HK-2 (cell line): ENCODE measurements at regions not wholly inside any gene's neighbourhood (a gene's known extent, or its start where the extent isn't known, plus 50 kb on each side); places are given as distances from the start of the nearest gene placed in this dataset.

Source experiments
- DNase-seq: peaks from one replicate; pipeline ENCODE4 v3.0.0-alpha.2; 2018; ENCODE audit not compliant: unreplicated experiment

GRCh38 chr11:70790671-70791300, 392.5 kb downstream of the CTTN start:
- DNase-seq, result no peak

DNA sequence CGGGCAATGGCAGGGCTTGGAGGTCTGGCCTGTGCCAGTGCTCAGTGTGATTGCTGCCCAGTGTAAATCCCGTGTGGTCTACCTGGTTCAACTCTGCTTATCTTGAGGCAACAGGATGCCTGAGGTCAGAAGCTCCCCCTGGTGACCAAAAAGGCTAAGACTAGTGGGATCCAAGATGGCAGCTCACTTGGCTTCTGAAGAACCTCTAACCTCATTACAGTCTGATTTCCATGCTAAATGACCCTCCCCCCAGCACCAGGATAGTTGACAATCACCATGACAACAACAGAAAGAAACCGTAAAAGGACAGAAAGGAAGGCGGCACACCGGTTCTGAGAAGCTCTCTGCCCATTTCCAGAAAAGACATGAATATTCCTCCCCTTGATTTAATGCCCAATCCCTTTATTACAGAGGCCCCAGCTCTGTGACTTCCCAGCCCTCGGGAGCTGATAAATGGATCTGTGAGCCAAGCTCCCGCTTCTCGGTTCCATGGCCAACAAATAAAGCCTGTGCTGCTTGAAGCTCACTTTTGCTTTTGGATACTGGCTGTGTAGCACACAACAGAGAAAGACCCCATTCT, 398.4 kb downstream of the CTTN start:
- DNase-seq, result no peak

DNA sequence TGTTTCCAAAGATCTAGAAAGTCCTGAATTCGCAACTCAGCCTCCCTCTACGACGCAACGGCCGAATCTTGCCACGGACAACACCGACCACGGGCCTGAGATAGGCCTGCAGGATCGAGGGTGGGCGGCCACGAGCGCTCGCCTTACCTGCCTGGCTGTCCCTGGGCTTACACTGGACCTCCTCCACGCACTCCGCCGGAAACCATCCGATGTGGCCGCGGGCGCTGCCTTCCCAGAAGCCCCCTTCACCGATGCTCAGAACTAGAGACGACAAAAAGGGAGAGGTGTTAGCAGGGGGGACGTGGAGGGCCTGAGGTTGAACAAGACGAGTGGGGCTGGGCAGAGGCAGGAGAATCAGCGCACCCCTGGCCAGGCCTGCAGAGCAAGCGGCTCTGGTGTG, 400.0 kb downstream of the CTTN start:
- DNase-seq, result no peak

- no peak for DNase-seq
Observed at GRCh38 chr11:70799386-70799785, 401.1 kb downstream of the CTTN start.

DNA sequence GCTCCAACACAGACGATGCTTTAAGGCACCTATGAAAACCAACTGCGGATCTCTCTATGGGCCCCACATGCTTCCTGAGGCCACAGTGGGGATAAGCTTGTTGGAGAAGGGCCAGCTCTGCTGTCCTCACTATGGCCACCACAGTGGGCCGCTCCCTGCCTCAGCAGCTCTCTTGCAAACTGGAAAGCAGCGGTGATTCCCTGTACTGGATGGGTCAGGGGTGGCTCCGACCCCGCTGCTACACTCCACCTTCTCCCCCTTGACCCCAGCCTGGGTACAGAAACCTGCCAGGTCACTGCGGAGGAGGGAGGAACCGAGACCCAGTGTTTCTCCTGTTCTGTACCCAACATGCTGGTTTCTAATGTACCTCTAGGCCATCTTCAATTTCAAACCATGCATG, 403.9 kb downstream of the CTTN start:
- no peak for DNase-seq

DNA sequence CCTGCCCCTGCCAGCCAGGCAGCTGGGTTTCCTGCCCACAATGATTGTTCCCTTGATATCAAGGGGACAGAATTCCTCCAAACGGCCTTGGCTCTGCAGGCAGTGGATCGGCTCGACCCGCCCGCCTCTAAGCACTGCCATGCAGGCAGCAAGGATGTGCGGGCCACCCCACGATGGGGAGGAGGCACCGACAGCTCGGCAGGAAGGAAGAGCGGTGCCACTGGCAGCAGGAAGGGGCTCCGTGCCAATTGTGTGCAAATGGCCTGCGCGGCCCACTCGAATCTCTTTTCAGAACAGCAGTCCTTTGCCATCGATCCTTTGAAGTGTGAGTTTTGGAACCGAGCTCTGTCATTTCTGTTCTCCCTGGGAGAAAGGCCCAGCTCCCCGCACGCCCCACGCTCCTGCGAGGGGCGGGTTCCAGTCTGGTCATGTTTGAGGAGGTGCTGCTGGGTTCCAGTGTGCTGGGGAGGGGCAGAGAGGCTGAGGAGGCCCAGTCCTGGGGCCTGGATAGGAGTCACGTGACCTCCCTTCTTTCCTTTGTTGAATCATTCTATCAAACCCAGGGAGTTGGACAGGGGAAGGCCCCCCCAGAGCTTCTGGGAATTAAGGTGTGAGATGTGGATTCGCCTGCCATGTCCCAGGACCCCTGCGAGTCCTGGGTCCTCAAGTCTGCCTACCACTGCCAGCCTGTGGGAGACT, 406.0 kb downstream of the CTTN start:
- no peak for DNase-seq

- no peak for DNase-seq
Observed at GRCh38 chr11:70805243-70805642, 406.9 kb downstream of the CTTN start.

DNA sequence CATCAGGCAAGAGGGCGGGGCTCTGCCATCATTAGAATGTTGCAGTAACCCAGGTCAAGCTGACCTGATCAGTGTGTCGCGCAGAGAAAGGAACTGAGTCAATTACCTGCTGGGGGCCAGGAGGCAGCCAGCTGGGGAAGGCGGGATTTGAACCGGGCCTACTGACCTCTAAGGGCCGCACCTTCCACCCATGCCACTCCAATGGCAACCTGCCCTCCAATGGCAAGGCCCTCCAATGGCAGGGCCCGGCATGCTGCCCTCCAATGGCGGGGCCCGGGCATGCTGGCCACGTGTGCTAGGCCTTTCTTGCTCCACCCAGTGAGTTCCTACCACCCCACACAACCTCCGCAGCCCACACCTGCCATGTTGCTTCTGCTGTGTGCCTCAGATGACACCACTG, 407.6 kb downstream of the CTTN start:
- no peak for DNase-seq

DNA sequence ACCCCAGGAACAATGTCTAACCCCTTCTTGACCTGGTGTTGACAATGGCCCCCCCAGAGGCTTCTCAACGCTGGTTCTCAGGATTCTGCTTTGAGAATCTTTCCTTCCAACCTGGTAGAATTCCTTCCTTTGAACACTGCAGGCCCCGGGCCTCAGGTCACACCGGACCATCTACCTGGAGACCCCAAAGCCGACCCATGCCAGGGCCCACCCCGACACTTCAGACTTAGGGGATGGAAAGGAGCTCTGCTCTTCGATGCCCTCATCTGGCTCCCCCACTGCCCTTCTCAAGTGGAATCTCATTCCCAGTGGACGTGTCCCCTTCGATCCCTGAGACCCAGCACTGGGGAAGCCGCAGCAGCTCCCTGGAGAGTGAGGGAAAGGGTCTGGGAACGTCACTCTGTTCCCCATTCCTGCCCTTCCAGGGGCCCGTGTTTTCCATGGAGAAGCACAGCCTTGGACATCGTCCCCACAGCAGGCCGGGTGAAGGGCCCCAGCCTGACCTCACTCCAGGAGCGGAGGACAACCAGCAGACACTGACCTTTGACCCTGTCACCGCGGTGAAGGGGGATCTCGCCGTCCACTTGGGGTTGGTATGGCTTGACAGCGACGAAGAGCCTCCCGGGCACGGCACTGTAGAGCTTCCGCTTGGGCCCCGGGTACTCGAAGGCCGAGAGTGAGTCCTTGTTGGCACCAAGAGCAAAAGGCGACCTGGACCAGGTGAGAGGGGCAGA, 408.3 kb downstream of the CTTN start:
- DNase-seq, result no peak

GRCh38 chr11:70807195-70807543, 408.8 kb downstream of the CTTN start:
- DNase-seq, result no peak

DNA sequence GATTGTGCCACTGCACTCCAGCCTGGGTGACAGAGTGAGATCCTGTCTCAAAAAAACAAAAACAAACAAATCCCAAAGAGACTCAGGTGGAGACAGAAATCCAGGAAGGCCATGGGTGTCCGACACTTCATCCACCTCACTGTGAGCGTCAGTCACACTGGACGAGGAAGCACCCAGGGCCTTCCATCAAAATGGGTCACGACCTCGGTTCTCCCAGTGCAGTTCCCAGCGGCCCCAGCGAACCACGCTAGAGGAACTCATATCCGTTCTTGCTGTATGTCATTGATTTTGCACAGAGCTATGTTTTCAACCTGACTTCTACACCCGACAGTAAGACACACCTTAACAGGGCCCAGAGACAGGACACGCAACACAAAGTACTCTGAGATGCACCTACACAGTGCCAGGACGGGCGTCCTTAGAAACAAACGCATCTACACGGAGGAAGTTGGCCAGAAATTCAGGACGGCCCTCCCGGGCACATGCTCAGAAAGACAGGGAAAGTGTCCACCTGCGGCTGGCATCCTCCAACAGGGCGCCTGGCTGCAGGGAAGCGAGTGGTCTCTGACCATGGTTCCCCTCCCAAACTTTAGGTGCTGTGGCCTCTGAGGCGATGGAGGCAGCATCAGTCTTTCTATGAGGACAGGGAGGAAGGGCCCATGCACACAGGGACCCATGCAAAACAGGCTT, 410.5 kb downstream of the CTTN start:
- no peak for DNase-seq

- no peak for DNase-seq
Observed at GRCh38 chr11:70810133-70810532, 411.8 kb downstream of the CTTN start.

GRCh38 chr11:70810681-70811080, 412.4 kb downstream of the CTTN start:
- no peak for DNase-seq

GRCh38 chr11:70811483-70811882, 413.2 kb downstream of the CTTN start:
- DNase-seq, result no peak

DNA sequence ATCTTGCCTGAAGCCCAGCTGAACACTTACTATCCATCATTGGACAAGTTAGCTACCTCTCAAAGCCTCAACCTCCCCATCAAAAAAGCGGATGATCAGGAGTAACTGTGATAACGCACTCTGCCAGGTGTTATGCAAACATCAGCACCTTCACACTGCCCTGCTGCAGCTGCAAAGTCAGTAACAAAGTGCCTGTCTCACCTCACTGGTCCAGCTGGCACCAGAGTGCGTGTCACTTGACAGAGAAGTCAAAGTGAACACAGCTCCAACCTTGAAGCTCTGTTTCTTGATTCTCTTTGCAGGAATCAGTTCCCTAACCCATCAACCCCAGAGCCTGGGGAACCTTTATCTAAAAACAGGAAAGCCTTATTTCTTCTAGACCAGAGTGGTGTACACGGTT, 413.6 kb downstream of the CTTN start:
- DNase-seq, result no peak

GRCh38 chr11:70812472-70812871, 414.1 kb downstream of the CTTN start:
- no peak for DNase-seq

- no peak for DNase-seq
Observed at GRCh38 chr11:70813651-70814050, 415.3 kb downstream of the CTTN start.

DNA sequence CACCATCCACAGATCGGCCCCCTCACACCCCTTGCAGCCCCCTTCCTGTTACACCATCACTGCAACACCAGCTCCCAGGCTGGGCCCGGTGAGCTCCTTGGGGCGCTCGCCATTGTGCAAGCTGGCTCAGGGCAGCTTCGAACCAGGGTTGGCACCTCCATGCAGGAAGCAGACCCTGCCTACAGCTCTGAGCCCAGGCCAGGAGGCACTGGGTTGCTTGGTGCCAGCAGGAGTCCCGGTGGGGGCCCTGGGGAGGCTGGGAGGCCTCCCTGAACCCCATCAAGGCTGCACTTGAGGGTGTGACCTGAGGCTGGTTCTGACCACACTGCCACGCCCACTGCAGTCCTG, 417.1 kb downstream of the CTTN start:
- DNase-seq, result no peak

GRCh38 chr11:70816156-70816678, 417.9 kb downstream of the CTTN start:
- no peak for DNase-seq

DNA sequence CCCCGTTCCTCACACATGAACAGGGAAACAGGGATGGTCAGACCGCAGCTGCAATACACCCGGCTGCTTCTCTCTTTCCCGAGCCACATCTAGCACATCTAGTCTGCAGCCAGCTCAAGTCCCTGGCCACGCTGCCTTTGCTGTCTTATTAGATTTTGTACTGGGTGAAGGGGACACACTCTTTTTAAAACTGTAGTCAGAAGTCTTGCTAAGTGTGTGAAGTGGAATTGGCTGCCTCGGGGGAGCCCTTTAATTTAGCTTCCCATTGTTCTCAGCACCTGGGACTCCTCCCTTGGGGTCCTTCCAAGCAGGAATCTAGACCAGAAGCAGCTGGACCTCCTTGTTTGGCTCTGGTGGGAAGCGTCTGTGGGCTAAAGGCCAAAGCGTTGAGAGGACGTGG, 420.0 kb downstream of the CTTN start:
- no peak for DNase-seq

DNA sequence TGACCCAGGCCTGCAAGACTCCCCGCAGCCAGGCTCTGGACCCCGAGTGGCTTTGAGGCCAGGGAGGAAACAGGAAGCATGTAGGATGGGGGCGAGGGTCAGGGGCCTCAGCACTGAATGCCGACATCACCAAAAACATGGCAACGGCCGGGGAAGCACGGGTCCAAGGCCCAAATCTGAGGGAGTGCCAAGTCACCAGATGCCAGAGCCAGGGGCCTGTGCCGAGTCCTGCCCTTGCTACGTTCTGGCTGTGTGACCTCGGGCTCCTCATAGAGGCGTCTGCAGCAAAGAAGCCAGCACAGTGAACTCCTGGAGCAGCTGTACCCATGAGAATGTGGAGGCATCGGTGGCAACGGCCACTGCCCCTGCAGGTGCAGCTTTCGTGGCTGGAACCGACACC, 420.7 kb downstream of the CTTN start:
- no peak for DNase-seq

GRCh38 chr11:70820311-70820710, 422.0 kb downstream of the CTTN start:
- no peak for DNase-seq
